ENCODE measurements at regions not wholly inside any gene's neighbourhood (a gene's known extent, or its start where the extent isn't known, plus 50 kb on each side); places are given as distances from the start of the nearest gene placed in this dataset.
A peak's percentile ranks its signal among the peaks of the same experiment; 100 is the strongest.

GRCh38 chr10:69716711-69717560 is 84.8 kb upstream of the COL13A1 start:
- peak; percentile 24 to 38 for DNase-seq

GRCh38 chr10:69718951-69719350 is 82.8 kb upstream of the COL13A1 start:
- DNase-seq: no peak

DNA sequence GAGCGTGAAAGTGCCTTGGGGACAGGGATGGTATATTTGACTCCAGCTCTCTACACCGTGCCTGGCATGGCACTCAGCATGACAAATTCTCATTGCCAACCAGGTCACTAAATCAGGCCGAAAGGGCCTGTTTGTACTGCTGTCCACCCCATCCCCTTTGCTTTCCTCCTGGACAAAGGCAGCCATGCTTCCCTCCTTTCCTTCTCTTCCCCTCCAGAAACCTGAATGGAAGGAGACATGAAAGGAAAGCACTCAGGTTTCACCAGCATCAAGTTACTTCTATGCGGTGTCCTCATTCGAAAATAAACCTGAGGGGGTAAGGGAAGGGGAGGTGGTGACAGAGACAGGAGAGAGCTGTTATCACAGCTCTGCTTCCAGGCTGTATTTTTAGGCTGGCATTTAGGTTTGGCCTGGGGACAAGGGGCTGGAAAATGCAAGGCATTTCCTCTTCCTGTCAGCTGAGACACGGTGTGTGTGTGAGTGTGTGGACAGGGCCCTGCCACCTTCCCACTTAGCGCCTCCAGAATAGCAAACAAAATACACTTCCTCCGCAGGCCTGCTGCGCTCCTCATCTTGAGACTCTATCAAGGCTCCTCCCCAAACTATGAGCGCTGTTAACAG is 79.9 kb upstream of the COL13A1 start:
- DNase-seq: no peak

- no peak for DNase-seq
Measured at GRCh38 chr10:69723653-69724052, 78.1 kb upstream of the COL13A1 start.

- DNase-seq: no peak
Measured at GRCh38 chr10:69726850-69727249, 74.9 kb upstream of the COL13A1 start.

DNA sequence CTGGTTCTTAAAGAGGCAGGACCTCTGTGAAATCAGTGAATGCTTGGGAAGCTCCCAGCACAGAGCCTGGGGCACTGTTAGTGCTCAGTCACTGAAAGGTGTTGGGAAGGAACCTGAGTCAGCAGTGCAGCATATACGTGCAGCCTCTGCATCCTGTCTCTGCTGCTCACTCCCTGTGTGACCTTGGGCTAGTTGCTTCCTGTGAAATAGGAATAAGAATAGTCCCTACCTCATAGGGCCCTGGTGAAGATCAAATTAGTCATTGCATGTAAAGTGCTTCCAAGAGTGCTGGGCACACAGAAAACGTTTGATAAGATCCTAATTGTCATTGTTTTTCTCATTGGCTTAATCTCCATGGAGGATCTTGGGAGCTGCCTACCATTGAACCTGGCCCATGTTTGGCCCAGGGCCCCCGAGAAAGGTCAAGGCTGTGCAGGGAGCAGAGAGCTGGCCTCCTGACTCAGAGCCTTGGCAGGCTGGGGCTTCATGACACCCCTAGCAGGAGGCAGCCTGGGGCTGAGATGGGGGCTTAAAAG is 73.3 kb upstream of the COL13A1 start:
- DNase-seq: no peak

GRCh38 chr10:69729326-69730048 is 72.2 kb upstream of the COL13A1 start:
- DNase-seq: no peak

- DNase-seq: no peak
Measured at GRCh38 chr10:69730251-69731156, 71.2 kb upstream of the COL13A1 start.

DNA sequence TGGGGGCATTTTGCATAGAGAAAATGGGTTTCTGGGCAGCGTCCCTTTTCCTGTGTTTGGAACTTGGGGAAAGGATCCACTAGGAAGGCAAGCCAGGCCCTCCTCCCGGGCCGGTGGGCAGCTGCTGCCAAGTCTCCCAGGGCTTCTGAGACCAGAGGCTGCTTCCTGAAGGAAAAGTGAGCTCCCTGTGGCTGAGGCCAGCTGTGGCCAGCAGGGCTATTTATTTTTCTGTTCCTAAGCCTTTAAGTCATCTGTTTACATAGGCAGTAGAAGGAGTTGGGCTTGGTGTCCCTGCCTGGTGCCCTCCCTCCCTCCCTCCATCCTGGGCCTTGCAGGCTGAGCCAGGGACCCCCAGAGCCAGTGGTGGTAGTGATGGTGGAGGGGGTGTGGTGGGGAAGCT is 70.5 kb upstream of the COL13A1 start:
- DNase-seq: no peak

DNA sequence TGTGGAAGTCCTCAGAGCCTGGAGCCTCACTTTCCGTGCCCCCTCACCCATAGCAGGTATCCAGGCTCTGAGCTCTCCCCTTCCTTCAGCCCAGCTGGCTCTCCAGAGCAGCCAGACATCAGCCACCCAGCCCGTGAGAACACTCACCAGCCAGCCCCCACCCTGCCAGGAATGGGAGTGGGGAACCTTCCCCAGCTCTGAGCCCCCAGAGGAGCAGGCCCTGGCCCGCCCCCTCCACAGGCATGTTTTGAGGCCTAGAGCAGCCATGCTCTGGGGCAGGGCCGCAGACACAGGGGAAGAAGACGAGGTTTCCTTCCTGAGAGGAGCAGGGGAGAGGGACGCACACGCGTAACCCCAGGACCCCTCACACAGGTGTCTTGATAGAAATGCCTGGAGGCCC is 70.0 kb upstream of the COL13A1 start:
- no peak for DNase-seq

DNA sequence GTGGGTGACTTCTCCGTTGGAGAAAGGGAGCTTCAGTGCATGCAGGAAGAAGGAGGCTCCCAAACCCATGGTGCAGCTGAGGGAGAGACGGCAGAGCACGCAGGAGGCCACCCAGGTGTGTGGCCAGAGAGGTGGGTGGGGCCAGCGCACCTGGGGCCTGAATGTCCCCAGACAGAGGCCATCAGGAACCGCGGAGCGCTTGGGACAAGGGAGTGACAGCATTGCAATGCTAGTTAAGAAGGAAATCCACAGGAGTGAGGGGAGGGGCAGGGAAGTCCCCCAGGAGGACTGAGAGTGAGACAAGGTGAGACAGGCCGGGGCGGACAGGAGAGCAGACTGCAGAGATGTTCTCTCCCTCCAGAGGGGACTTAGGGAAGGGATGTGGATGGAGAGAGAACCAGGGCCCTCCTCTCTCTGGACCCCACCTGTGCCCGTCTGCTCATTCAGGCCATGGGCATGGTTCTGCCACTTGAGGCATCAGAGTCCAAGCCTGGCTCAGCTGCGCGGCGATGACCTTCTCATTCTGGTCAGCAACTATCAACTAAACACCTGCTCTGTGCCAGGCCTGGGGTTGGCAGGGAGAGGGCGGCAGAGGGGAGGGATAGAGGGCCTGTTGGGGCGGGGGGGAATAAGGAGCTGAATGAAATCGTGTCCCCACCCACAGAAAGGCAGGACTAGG is 69.4 kb upstream of the COL13A1 start:
- no peak for DNase-seq

- no peak for DNase-seq
Measured at GRCh38 chr10:69732826-69733150, 68.9 kb upstream of the COL13A1 start.

GRCh38 chr10:69733791-69734261 is 67.9 kb upstream of the COL13A1 start:
- no peak for DNase-seq

DNA sequence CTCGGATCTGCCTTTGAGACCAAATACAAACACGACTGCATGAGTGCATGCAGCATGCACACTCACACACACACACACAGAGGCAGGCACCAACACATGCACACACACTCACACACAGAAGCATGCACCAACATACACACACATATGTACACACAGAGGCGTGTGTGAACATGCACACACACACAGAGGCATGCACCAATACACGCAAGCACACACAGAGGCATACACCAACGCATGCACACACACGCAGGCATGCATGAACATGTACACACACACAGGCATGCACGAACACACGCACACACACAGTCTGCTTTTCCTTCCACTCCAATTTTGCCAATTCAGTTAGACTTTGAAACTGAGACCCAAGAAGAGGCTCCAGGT is 67.3 kb upstream of the COL13A1 start:
- DNase-seq: no peak

DNA sequence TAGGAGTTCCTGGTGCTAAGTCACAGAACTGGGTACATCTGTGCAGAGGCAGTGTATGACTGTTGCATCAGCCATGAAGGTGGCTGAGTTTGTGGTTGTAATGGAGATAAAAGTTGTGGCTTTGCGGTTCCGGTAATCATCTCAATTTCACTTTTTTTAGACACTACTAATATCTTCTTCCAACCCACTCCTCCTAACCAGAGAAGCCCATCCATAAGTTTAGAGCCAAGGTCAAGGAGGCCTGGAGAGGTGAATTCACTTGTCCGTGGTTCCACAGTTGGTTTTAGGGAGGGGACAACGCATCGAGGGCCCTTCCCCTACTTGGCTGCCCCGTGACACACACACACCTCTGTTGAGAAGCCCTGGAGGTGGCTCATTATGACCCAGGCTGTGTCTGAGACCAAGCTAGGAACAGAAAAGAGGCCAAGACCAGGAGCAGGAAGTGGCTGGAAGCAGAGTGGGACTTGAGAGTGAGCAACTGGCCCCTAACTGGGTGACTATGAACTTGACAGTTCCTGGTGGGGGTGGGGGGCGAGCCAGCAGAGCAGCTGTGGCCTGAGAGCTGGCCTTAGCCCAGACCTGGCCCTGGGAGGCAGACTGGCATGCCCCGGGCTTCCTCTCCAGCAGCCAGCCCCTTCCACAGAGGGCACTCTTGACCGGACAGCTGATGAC is 66.8 kb upstream of the COL13A1 start:
- DNase-seq: no peak

GRCh38 chr10:69736886-69737641 is 64.6 kb upstream of the COL13A1 start:
- no peak for DNase-seq

DNA sequence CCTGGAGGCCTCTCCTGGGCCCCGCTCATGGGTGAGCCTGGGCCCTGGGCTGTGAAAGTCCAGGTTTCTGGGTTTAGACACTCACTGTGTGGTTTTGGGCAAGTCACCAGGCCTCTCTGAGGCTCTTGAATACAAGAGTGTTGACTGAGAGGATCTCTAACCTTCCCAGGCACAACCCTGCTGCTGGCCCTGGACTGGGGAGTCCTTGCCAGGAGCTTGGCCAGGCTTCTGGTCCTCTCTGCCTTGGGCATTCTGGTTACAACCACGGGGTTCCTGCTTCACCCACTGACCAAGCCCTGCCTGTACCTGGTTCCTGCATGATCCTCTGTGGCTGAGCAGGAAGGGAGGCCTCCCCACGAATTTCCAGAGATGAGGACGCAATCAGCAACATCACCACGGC is 63.6 kb upstream of the COL13A1 start:
- DNase-seq: no peak

GRCh38 chr10:69738858-69739435 is 62.8 kb upstream of the COL13A1 start:
- no peak for DNase-seq

GRCh38 chr10:69739634-69740033 is 62.1 kb upstream of the COL13A1 start:
- no peak for DNase-seq

DNA sequence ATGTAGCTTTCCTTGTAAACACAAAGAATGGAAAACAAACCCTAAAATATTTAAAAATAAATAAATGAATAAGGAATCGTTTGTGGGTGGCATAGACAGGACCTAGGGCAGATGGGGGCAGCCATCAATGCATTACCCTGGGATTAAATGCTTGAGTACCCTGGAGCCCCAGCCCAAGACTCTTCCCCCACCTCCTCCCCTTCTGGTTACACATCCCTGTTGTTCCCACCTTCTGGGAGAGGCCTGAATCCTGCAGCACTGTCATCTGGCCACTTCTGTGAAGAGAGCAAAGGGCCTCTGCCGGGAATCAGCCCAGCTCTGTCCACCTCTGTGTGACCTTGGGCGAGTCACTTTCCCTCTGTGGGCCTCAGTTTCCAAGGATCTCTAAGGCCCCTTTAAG is 61.6 kb upstream of the COL13A1 start:
- DNase-seq: no peak
